ENCODE measurements at regions not wholly inside any gene's neighbourhood (a gene's known extent, or its start where the extent isn't known, plus 50 kb on each side); places are given as distances from the start of the nearest gene placed in this dataset.

DNA sequence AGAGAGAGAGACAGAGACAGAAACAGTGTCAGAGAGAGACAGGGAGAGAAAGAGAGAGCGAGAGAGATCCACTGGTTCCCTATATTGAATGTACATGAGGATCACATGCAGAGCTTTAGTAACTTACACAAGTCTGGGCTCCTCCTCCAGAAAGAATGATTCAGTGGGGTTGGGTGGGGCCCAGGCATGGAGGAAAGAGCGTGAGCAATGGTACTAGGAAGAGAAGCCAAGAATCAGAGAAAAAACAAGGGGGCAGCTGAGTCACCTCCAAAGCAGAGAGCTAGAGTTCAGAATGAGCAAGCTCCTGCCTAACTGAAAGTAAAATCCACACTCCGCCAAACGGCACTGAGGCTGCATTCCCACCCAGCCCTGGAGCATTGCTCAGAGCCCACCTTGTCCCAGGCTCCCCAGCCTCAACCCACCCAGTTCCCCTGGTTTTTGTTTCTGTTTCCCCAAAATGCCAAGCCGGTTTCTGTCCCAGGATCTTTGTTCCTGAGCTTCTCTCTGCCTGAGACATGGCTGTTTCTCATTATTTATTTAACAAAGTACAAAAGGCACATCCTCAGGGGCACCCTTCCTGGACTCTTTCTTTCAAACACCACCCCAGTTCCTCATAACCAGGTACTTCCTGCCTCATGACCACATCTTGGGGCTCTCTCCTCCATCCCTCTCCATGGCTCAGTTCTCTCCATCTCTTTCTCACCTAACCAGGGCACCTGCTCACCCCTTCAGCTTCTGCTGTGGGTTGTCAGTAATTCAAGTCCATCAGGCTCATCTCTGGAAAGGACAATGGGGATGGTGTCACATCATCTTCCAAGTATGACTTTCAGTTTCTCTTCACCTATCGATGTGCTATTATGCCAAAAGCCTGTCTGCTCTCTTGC, 670.3 kb upstream of the TBX3 start:
- Histone ChIP-seq H3K79me1 (ENCODE audit: low read depth, low read length) (no peaks in the 10 kb centered on the region), H4K5ac (ENCODE audit: insufficient read length, low read depth, low read length) (no peak overlapping the region), H4K8ac (ENCODE audit: extremely low read depth, insufficient read depth, low read length) (no peak overlapping the region), H3K56ac (replicated peaks; ENCODE audit: insufficient read length, low read depth, low read length) (no peak overlapping the region), H3K79me2 (ENCODE audit: control insufficient read depth in 1 of 2, insufficient read depth in 2 of 2, low read length in 2 of 2) (no peaks in the 10 kb centered on the region), H3K23ac (ENCODE audit: insufficient read length) (no peak overlapping the region), H3K9ac (replicated peaks in 1 of 4; ENCODE audit: extremely low read depth in 1 of 4, low read depth in 3 of 4, low read length in 3 of 4) (no peak overlapping the region), H4K20me1 (replicated peaks in 1 of 2; ENCODE audit: control insufficient read depth in 1 of 2, insufficient read depth in 2 of 2, low read length in 2 of 2) (no peaks in the 10 kb centered on the region), H3K27ac (ENCODE audit: low read depth, low read length) (no peak overlapping the region), H3K4ac (replicated peaks; ENCODE audit: insufficient read length, low read depth, low read length) (no peak overlapping the region), H3K4me2 (ENCODE audit: insufficient read depth in 1 of 2, low read depth in 2 of 2, low read length in 2 of 2) (no peak overlapping the region), H2AK5ac (ENCODE audit: low read depth, low read length) (no peak overlapping the region), H3K4me1 (replicated peaks in 1 of 4; ENCODE audit: control insufficient read depth in 3 of 4, insufficient read depth in 4 of 4, low read length in 3 of 4) (no peaks in the 10 kb centered on the region), H3K18ac (ENCODE audit: extremely low read depth, low read length) (no peak overlapping the region), H2BK20ac (ENCODE audit: low read length) (no peak overlapping the region), H3K27me3 (replicated peaks in 1 of 4; ENCODE audit: control insufficient read depth in 3 of 4, extremely low read depth in 1 of 4, insufficient read depth in 3 of 4, low read length in 3 of 4) (no peaks in the 10 kb centered on the region), H3K9me3 (ENCODE audit: insufficient read depth in 2 of 2, low read depth in 1 of 2, low read length in 1 of 2) (no peaks in the 10 kb centered on the region), H3K36me3 (ENCODE audit: control insufficient read depth in 2 of 4, insufficient read depth in 4 of 4, low read length in 3 of 4) (no peaks in the 10 kb centered on the region), H2BK5ac (ENCODE audit: low read depth, low read length) (no peak overlapping the region), H2BK12ac (ENCODE audit: low read depth, low read length) (no peak overlapping the region), H2AFZ (ENCODE audit: low read length) (no peak overlapping the region; the same call in 1 of the 2 replicates), H3K14ac (ENCODE audit: insufficient read length) (no peak overlapping the region), H3K23me2 (ENCODE audit: low read depth, low read length) (no peaks in the 10 kb centered on the region; the same call in 1 of the 2 replicates), H4K91ac (replicated peaks; ENCODE audit: insufficient read length, low read length) (no peak overlapping the region), H2BK15ac (ENCODE audit: low read length) (no peak overlapping the region), H3K4me3 (ENCODE audit: extremely low read depth in 1 of 4, insufficient read depth in 2 of 4, low read depth in 3 of 4, low read length in 4 of 4) (no peak overlapping the region), H2BK120ac (replicated peaks; ENCODE audit: low read depth, low read length) (no peak overlapping the region)
- 91% methylated on average over 6 of the region's 6 CpGs; no CpG with 5 or more reads in 1 of the 2 experiments for WGBS, 2 experiments (ENCODE audit: extremely low coverage in 1 of 2, insufficient coverage in 1 of 2, insufficient read length in 1 of 2, insufficient replicate concordance in 2 of 2, low coverage in 1 of 2, low lambda C conversion rate in 2 of 2, missing lambda C conversion rate in 1 of 2)
- DNase-seq (ENCODE audit: low read depth in 1 of 2, low spot score in 2 of 2) (no peak), FAIRE-seq (no peak)
- POLR2A ChIA-PET (ENCODE audit: partially characterized antibody), result no interaction called here
- CTCF ChIA-PET (ENCODE audit: partially characterized antibody), result interaction anchor here (0.8 kb wide), 1 partner anchor 13 kb away, joined by 3 read pairs; no protein-coding TSS in a partner anchor
- TF ChIP-seq SUZ12 (IDR thresholded peaks at IDR 0.05; ENCODE audit: low read length) (no peak), PHF8 (conservative IDR thresholded peaks at IDR 0.05; ENCODE audit: low read depth, low read length) (no peak), TAF7 (optimal IDR thresholded peaks at IDR 0.05; ENCODE audit: borderline replicate concordance, low read depth, low read length) (no peak), CBX8 (IDR thresholded peaks at IDR 0.05; ENCODE audit: borderline replicate concordance, low read depth, low read length) (no peak), RBBP5 (IDR thresholded peaks at IDR 0.05; ENCODE audit: borderline replicate concordance, low read depth, low read length) (no peak), JUND (IDR thresholded peaks at IDR 0.05; ENCODE audit: low read length) (no peak), POU5F1 (IDR thresholded peaks at IDR 0.05; ENCODE audit: low read depth, low read length) (no peak), FOSL1 (IDR thresholded peaks at IDR 0.05; ENCODE audit: insufficient read depth, low read depth, low read length) (no peak), ASH2L (IDR thresholded peaks at IDR 0.05; ENCODE audit: low read length) (no peak), YY1 (IDR thresholded peaks at IDR 0.05; ENCODE audit: low read depth, low read length) (no peak)
- TF ChIP-seq, protein P1, sequence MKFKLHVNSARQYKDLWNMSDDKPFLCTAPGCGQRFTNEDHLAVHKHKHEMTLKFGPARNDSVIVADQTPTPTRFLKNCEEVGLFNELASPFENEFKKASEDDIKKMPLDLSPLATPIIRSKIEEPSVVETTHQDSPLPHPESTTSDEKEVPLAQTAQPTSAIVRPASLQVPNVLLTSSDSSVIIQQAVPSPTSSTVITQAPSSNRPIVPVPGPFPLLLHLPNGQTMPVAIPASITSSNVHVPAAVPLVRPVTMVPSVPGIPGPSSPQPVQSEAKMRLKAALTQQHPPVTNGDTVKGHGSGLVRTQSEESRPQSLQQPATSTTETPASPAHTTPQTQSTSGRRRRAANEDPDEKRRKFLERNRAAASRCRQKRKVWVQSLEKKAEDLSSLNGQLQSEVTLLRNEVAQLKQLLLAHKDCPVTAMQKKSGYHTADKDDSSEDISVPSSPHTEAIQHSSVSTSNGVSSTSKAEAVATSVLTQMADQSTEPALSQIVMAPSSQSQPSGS (IDR thresholded peaks at IDR 0.05; ENCODE audit: low read length), result no peak

Data from H1 (cell line).